ENCODE measurements at regions not wholly inside any gene's neighbourhood (a gene's known extent, or its start where the extent isn't known, plus 50 kb on each side); places are given as distances from the start of the nearest gene placed in this dataset.

DNA sequence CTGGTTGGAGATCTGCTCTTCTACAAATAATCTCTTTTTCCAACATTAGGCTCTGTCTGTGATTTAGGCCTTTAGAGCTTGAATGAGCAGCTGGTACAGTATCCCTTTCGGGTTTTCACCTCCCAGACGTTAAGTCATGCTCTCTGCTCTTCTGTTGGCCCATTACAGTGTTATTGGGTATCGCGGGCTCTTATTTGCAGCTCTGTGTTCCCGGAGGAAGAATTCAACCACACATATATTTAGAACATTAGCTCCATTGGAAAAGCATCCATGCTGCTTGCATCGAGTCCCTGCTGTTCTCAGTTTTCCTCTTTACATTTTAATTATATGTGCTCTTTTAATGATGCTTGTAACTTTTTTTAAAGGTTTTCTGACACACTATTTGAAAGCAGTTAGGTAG is 278.0 kb upstream of the ADCY2 start:
- no peak for TF ChIP-seq CSDC2 (CRISPR knock-in tag; IDR thresholded peaks at IDR 0.05)
- TF ChIP-seq ZFP3 (CRISPR knock-in tag; IDR thresholded peaks at IDR 0.05), result no peak
- TF ChIP-seq, protein P1, sequence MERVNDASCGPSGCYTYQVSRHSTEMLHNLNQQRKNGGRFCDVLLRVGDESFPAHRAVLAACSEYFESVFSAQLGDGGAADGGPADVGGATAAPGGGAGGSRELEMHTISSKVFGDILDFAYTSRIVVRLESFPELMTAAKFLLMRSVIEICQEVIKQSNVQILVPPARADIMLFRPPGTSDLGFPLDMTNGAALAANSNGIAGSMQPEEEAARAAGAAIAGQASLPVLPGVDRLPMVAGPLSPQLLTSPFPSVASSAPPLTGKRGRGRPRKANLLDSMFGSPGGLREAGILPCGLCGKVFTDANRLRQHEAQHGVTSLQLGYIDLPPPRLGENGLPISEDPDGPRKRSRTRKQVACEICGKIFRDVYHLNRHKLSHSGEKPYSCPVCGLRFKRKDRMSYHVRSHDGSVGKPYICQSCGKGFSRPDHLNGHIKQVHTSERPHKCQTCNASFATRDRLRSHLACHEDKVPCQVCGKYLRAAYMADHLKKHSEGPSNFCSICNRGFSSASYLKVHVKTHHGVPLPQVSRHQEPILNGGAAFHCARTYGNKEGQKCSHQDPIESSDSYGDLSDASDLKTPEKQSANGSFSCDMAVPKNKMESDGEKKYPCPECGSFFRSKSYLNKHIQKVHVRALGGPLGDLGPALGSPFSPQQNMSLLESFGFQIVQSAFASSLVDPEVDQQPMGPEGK (CRISPR knock-in tag; IDR thresholded peaks at IDR 0.05; ENCODE audit: borderline replicate concordance), result no peak
- TF ChIP-seq, protein P2, sequence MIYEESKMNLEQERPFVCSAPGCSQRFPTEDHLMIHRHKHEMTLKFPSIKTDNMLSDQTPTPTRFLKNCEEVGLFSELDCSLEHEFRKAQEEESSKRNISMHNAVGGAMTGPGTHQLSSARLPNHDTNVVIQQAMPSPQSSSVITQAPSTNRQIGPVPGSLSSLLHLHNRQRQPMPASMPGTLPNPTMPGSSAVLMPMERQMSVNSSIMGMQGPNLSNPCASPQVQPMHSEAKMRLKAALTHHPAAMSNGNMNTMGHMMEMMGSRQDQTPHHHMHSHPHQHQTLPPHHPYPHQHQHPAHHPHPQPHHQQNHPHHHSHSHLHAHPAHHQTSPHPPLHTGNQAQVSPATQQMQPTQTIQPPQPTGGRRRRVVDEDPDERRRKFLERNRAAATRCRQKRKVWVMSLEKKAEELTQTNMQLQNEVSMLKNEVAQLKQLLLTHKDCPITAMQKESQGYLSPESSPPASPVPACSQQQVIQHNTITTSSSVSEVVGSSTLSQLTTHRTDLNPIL (CRISPR knock-in tag; IDR thresholded peaks at IDR 0.05; ENCODE audit: low read depth), result no peak
- TF ChIP-seq, protein P3, sequence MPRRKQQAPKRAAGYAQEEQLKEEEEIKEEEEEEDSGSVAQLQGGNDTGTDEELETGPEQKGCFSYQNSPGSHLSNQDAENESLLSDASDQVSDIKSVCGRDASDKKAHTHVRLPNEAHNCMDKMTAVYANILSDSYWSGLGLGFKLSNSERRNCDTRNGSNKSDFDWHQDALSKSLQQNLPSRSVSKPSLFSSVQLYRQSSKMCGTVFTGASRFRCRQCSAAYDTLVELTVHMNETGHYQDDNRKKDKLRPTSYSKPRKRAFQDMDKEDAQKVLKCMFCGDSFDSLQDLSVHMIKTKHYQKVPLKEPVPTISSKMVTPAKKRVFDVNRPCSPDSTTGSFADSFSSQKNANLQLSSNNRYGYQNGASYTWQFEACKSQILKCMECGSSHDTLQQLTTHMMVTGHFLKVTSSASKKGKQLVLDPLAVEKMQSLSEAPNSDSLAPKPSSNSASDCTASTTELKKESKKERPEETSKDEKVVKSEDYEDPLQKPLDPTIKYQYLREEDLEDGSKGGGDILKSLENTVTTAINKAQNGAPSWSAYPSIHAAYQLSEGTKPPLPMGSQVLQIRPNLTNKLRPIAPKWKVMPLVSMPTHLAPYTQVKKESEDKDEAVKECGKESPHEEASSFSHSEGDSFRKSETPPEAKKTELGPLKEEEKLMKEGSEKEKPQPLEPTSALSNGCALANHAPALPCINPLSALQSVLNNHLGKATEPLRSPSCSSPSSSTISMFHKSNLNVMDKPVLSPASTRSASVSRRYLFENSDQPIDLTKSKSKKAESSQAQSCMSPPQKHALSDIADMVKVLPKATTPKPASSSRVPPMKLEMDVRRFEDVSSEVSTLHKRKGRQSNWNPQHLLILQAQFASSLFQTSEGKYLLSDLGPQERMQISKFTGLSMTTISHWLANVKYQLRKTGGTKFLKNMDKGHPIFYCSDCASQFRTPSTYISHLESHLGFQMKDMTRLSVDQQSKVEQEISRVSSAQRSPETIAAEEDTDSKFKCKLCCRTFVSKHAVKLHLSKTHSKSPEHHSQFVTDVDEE (CRISPR knock-in tag; IDR thresholded peaks at IDR 0.05), result no peak
